ENCODE measurements at regions not wholly inside any gene's neighbourhood (a gene's known extent, or its start where the extent isn't known, plus 50 kb on each side); places are given as distances from the start of the nearest gene placed in this dataset.

DNA sequence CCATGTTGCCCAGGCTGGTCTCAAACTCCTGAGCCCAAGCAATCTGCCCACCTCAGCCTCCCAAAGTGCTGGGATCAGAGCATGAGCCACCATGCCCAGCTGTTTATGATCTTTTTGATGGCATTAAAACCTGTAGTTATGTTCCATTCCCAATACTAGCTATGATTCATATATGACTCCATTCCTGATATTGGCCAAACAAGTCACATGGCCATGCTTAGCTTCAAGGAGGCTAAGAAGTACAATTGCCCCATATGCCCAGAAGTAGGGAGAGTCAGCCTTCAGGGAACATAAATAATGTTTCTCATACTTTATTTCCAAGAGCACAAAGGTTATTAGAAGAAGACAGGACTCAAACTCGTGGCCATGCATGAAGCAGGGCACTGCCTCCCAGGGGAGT is 132.4 kb upstream of the RAB6C start:
- H3K36me3 ChIP-seq, result no peaks in the 10 kb centered on the region
- no peak for TF ChIP-seq POLR2A (IDR thresholded peaks at IDR 0.05)
- TF ChIP-seq, protein P1, sequence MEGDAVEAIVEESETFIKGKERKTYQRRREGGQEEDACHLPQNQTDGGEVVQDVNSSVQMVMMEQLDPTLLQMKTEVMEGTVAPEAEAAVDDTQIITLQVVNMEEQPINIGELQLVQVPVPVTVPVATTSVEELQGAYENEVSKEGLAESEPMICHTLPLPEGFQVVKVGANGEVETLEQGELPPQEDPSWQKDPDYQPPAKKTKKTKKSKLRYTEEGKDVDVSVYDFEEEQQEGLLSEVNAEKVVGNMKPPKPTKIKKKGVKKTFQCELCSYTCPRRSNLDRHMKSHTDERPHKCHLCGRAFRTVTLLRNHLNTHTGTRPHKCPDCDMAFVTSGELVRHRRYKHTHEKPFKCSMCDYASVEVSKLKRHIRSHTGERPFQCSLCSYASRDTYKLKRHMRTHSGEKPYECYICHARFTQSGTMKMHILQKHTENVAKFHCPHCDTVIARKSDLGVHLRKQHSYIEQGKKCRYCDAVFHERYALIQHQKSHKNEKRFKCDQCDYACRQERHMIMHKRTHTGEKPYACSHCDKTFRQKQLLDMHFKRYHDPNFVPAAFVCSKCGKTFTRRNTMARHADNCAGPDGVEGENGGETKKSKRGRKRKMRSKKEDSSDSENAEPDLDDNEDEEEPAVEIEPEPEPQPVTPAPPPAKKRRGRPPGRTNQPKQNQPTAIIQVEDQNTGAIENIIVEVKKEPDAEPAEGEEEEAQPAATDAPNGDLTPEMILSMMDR (IDR thresholded peaks at IDR 0.05), result no peak
- TF ChIP-seq EP300 (IDR thresholded peaks at IDR 0.05), result no peak
- no peak overlapping the region for H3K4me3 ChIP-seq
- no peaks in the 10 kb centered on the region for H3K27me3 ChIP-seq
- no peaks in the 10 kb centered on the region for H3K9me3 ChIP-seq
- H3K4me1 ChIP-seq (ENCODE audit: insufficient read depth), result no peaks in the 10 kb centered on the region
- intact Hi-C loops (cut with DNase I), result no loop called here
- no peak for DNase-seq
- 18 to 47% (median 44%) methylated on average over 1 of the region's 1 CpG for WGBS, 3 donors
- H3K27ac ChIP-seq, result no peak overlapping the region

DNA sequence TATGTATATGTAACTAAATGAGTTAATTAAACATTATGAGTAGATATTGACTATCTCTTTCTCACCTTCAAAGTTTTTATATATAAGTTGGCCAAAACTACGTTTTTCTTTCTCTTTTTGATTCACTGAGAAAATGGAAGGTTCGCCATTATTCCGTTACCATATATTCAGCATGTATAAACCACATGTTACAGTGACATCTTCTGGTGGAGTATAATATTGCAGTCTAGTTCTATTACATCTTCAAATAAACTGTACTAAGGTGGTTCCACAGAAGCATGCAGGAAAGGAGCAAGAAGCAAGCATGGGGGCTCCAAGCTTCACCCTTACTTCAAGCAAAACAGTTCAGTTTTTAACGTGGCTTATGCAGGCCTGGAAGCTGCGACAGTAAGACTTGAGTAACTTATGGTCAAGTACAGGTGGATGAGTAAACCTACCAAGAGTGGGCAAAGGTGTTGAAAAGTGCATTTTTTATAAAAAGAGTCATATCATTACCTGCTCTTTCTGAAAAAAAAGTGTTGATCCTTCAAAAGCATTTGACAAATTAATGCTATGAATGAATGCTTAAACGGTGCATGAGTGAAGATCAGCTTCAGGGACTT is 129.8 kb upstream of the RAB6C start:
- no peak overlapping the region for H3K27ac ChIP-seq
- no peak for DNase-seq
- no peaks in the 10 kb centered on the region for H3K27me3 ChIP-seq
- intact Hi-C loops (cut with DNase I), result no loop called here
- 19 to 23% (median 21%) methylated on average over 6 of the region's 6 CpGs for WGBS, 3 donors
- no peak overlapping the region for H3K4me3 ChIP-seq
- H3K9me3 ChIP-seq, result no peaks in the 10 kb centered on the region
- TF ChIP-seq, protein P1 (IDR thresholded peaks at IDR 0.05), result no peak
- no peak for TF ChIP-seq POLR2A (IDR thresholded peaks at IDR 0.05)
- TF ChIP-seq EP300 (IDR thresholded peaks at IDR 0.05), result no peak
- no peaks in the 10 kb centered on the region for H3K36me3 ChIP-seq
- H3K4me1 ChIP-seq (ENCODE audit: insufficient read depth), result no peaks in the 10 kb centered on the region

DNA sequence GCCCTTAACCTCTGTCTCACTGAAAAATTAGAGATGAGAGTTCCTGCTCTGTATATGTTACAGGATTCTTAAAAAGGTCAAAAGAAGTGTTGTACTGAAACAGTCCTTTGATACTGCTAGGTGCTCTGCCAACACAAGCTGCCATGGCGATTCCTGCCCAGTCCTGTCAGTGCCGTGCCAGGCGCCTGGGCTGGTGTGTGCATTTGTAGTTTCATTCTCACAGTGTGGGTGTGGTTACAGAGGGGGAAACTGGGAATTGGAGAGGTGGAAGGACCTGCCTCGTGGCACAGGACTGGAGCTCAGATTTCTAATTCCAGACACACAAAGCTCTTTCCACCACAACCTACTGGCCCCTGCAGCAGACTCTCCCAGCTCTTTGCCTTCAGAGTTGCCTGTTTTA is 122.3 kb upstream of the RAB6C start:
- intact Hi-C loops (cut with DNase I), result no loop called here
- no peak overlapping the region for H3K27ac ChIP-seq
- no peak for TF ChIP-seq EP300 (IDR thresholded peaks at IDR 0.05)
- WGBS, 3 donors, result 55 to 70% (median 57%) methylated on average over 4 of the region's 4 CpGs
- no peak overlapping the region for H3K4me3 ChIP-seq
- H3K27me3 ChIP-seq, result no peaks in the 10 kb centered on the region
- no peaks in the 10 kb centered on the region for H3K36me3 ChIP-seq
- H3K4me1 ChIP-seq (ENCODE audit: insufficient read depth), result no peaks in the 10 kb centered on the region
- no peaks in the 10 kb centered on the region for H3K9me3 ChIP-seq
- DNase-seq, result no peak

DNA sequence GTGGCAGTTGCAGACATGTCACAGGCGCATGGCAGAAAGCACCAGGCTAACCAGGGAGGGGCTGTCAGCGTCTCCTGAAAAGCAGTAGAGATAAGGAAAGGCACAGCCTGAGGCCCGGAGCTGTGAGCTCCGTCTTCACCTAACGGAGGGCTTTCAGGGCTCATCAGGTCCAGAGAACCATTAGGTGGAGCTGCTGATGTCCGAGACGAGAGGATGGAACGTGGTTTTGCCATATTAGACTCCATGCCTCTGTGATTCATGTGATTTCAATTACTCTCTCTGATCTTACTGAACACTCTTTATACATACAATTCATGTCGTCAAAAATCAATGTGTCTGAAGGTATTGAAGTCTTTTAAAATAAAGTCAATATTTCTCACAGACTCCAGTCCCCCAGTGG is 120.3 kb upstream of the RAB6C start:
- Histone ChIP-seq H3K27me3 (no peaks in the 10 kb centered on the region), H3K4me1 (ENCODE audit: insufficient read depth) (no peaks in the 10 kb centered on the region), H3K36me3 (no peaks in the 10 kb centered on the region), H3K9me3 (no peaks in the 10 kb centered on the region), H3K4me3 (no peak overlapping the region), H3K27ac (no peak overlapping the region)
- TF ChIP-seq, protein P1 (IDR thresholded peaks at IDR 0.05), result no peak
- TF ChIP-seq POLR2A (IDR thresholded peaks at IDR 0.05) (no peak), EP300 (IDR thresholded peaks at IDR 0.05) (no peak)
- intact Hi-C loops (cut with DNase I), result no loop called here
- DNase-seq, result no peak
- 69 to 73% (median 69%) methylated on average over 9 of the region's 9 CpGs for WGBS, 3 donors

DNA sequence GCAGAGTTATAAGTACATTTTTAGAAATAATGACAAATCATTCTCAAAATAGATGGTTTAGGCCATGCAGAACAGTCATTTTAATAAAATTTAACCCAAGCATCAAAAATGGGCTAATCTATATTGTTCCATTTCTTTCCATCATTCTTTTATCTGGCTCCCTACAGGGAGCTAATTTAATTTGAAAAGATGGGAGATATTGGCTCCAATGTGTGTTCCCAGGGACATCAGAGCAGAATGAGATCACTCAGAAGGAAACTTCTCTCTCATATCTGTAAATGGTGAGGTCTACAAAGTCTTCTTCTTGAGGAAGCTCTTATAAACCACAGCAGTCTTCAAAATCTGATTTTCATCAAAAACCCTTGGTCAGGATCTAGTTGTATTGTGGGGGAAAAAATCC is 119.4 kb upstream of the RAB6C start:
- no peak for DNase-seq
- Histone ChIP-seq H3K27ac (no peak overlapping the region), H3K9me3 (no peaks in the 10 kb centered on the region), H3K4me3 (no peak overlapping the region), H3K4me1 (ENCODE audit: insufficient read depth) (no peaks in the 10 kb centered on the region), H3K27me3 (no peaks in the 10 kb centered on the region), H3K36me3 (no peaks in the 10 kb centered on the region)
- TF ChIP-seq, protein P1 (IDR thresholded peaks at IDR 0.05), result no peak
- TF ChIP-seq EP300 (IDR thresholded peaks at IDR 0.05) (no peak), POLR2A (IDR thresholded peaks at IDR 0.05) (no peak)
- intact Hi-C loops (cut with DNase I), result no loop called here

Measured in ovary (tissue), 7 donors.